ENCODE measurements at regions not wholly inside any gene's neighbourhood (a gene's known extent, or its start where the extent isn't known, plus 50 kb on each side); places are given as distances from the start of the nearest gene placed in this dataset.

DNA sequence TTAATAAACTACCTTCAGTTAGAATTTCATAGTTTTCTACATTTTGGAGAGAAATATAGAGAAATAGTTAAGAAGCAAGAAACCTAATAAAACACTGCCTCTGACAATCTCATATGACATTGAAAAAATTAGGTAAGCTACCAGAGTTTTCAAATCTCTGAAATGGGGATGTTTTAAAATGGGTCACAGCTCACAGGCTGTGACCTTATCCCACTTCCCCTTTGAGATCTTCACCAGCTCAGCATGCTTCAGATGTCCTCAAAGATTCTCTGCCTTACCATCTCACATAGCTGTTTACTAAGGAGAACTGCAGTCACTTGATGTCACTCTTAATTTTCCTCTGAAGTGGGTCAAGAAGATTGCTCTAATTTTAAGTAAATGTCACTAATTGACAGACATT, 717.8 kb downstream of the JRKL start:
- ATAC-seq (ENCODE audit: low read depth), result no peak
- CTCF ChIA-PET, result no interaction called here
- H3K9me3 Mint-ChIP-seq (ENCODE audit: insufficient read depth), result peaks cover 4% of the 10 kb centered on the region

DNA sequence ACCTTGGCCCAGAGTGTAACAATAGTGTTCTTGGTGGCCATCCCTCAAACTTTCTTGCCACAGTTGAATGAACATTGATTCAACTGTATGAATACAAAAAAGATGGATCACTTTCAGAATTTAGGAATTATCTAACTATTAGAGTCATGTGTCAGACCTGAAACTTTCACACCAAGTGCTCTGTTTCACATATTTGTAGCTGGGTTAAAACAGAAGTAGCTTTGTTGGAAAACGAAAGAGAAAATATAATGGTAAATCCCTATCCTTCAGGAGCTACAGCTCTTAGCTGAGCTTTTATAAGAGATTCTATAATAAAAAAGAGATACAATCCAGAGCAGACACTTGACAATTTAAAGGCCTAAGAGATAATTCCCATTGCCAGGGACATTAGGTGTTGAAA, 719.3 kb downstream of the JRKL start:
- Histone ChIP-seq H3K79me2 (ENCODE audit: control insufficient read depth, insufficient read depth, low read length) (no peaks in the 10 kb centered on the region), H4K20me1 (ENCODE audit: control insufficient read depth, insufficient read depth, low read length, poor library complexity, severe bottlenecking) (no peaks in the 10 kb centered on the region), H2AFZ (ENCODE audit: insufficient read depth, low read depth, low read length, poor library complexity, severe bottlenecking) (no peak overlapping the region), H3K27ac (ENCODE audit: low read length in 2 of 2) (no peak overlapping the region), H3K9me3 (ENCODE audit: control extremely low read depth in 1 of 3, control insufficient read depth in 2 of 3, insufficient read depth in 1 of 3, low read length in 2 of 3) (peaks cover 0 to 4% (median 0%) of the 10 kb centered on the region in 3 donors), H3K4me2 (replicated peaks; ENCODE audit: low read depth, low read length, poor library complexity, severe bottlenecking) (no peak overlapping the region), H3K36me3 (replicated peaks in 1 of 2; ENCODE audit: control extremely low read depth in 1 of 2, control insufficient read depth in 1 of 2, extremely low read depth in 1 of 2, insufficient read depth in 2 of 2, low read length in 1 of 2) (no peaks in the 10 kb centered on the region), H3K4me1 (ENCODE audit: control insufficient read depth in 2 of 2, insufficient read depth in 2 of 2, low read length in 2 of 2) (no peaks in the 10 kb centered on the region), H3K4me3 (ENCODE audit: control extremely low read depth in 1 of 5, extremely low read depth in 1 of 5, insufficient read depth in 1 of 5, low read depth in 2 of 5, low read length in 4 of 5) (no peak overlapping the region), H3K9ac (ENCODE audit: low read length) (no peak overlapping the region), H3K27me3 (replicated peaks in 1 of 4; ENCODE audit: control extremely low read depth in 1 of 4, control insufficient read depth in 3 of 4, insufficient read depth in 4 of 4, low read length in 3 of 4) (no peaks in the 10 kb centered on the region)
- CTCF ChIA-PET, result no interaction called here
- TF ChIP-seq, protein P1, sequence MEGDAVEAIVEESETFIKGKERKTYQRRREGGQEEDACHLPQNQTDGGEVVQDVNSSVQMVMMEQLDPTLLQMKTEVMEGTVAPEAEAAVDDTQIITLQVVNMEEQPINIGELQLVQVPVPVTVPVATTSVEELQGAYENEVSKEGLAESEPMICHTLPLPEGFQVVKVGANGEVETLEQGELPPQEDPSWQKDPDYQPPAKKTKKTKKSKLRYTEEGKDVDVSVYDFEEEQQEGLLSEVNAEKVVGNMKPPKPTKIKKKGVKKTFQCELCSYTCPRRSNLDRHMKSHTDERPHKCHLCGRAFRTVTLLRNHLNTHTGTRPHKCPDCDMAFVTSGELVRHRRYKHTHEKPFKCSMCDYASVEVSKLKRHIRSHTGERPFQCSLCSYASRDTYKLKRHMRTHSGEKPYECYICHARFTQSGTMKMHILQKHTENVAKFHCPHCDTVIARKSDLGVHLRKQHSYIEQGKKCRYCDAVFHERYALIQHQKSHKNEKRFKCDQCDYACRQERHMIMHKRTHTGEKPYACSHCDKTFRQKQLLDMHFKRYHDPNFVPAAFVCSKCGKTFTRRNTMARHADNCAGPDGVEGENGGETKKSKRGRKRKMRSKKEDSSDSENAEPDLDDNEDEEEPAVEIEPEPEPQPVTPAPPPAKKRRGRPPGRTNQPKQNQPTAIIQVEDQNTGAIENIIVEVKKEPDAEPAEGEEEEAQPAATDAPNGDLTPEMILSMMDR (IDR thresholded peaks at IDR 0.05), result no peak
- no peak for TF ChIP-seq EZH2 (IDR thresholded peaks at IDR 0.05; ENCODE audit: borderline replicate concordance, insufficient read depth, low read depth, low read length, poor library complexity, severe bottlenecking)
- Mint-ChIP-seq H3K4me1 (no peaks in the 10 kb centered on the region), H3K27me3 (no peaks in the 10 kb centered on the region), H3K27ac (no peak overlapping the region), H3K9me3 (ENCODE audit: insufficient read depth) (no peaks in the 10 kb centered on the region), H3K4me3 (no peak overlapping the region)
- ATAC-seq (ENCODE audit: low read depth) (no peak), DNase-seq (no peak)
- POLR2A ChIA-PET, result no interaction called here
- intact Hi-C loops (cut with micrococcal nuclease), result no loop called here
- no CpG with 5 or more reads among the region's 1 CpG for WGBS (ENCODE audit: insufficient coverage)

More for the DNA sequence above, 717.8 kb downstream of the JRKL start:
- H3K27ac ChIP-seq (ENCODE audit: low read length in 2 of 2), result no peak overlapping the region
- H3K9me3 ChIP-seq (ENCODE audit: control extremely low read depth in 1 of 3, control insufficient read depth in 2 of 3, insufficient read depth in 1 of 3, low read length in 2 of 3), result peaks cover 0 to 4% (median 0%) of the 10 kb centered on the region in 3 donors
- no peak overlapping the region for H3K9ac ChIP-seq (ENCODE audit: low read length)
- Mint-ChIP-seq H3K27me3 (no peaks in the 10 kb centered on the region), H3K4me1 (no peaks in the 10 kb centered on the region), H3K27ac (no peak overlapping the region), H3K4me3 (no peak overlapping the region)
- H3K4me3 ChIP-seq (ENCODE audit: control extremely low read depth in 1 of 5, extremely low read depth in 1 of 5, insufficient read depth in 1 of 5, low read depth in 2 of 5, low read length in 4 of 5), result no peak overlapping the region
- no peaks in the 10 kb centered on the region for H3K27me3 ChIP-seq (replicated peaks in 1 of 4; ENCODE audit: control extremely low read depth in 1 of 4, control insufficient read depth in 3 of 4, insufficient read depth in 4 of 4, low read length in 3 of 4)
- H3K36me3 ChIP-seq (replicated peaks in 1 of 2; ENCODE audit: control extremely low read depth in 1 of 2, control insufficient read depth in 1 of 2, extremely low read depth in 1 of 2, insufficient read depth in 2 of 2, low read length in 1 of 2), result no peaks in the 10 kb centered on the region
- POLR2A ChIA-PET, result no interaction called here
- no peak for DNase-seq
- TF ChIP-seq EZH2 (IDR thresholded peaks at IDR 0.05; ENCODE audit: borderline replicate concordance, insufficient read depth, low read depth, low read length, poor library complexity, severe bottlenecking), result no peak
- TF ChIP-seq, protein P1 (IDR thresholded peaks at IDR 0.05), result no peak
- H4K20me1 ChIP-seq (ENCODE audit: control insufficient read depth, insufficient read depth, low read length, poor library complexity, severe bottlenecking), result no peaks in the 10 kb centered on the region
- no peaks in the 10 kb centered on the region for H3K79me2 ChIP-seq (ENCODE audit: control insufficient read depth, insufficient read depth, low read length)
- intact Hi-C loops (cut with micrococcal nuclease), result no loop called here
- H3K4me2 ChIP-seq (replicated peaks; ENCODE audit: low read depth, low read length, poor library complexity, severe bottlenecking), result no peak overlapping the region
- no peak overlapping the region for H2AFZ ChIP-seq (ENCODE audit: insufficient read depth, low read depth, low read length, poor library complexity, severe bottlenecking)
- no peaks in the 10 kb centered on the region for H3K4me1 ChIP-seq (ENCODE audit: control insufficient read depth in 2 of 2, insufficient read depth in 2 of 2, low read length in 2 of 2)
